ENCODE measurements at regions not wholly inside any gene's neighbourhood (a gene's known extent, or its start where the extent isn't known, plus 50 kb on each side); places are given as distances from the start of the nearest gene placed in this dataset.
"Not testable (repeated sequence)": the region's sequence is repeated elsewhere in the genome, so short reads cannot be mapped to it uniquely, and the experiment has no call there.

DNA sequence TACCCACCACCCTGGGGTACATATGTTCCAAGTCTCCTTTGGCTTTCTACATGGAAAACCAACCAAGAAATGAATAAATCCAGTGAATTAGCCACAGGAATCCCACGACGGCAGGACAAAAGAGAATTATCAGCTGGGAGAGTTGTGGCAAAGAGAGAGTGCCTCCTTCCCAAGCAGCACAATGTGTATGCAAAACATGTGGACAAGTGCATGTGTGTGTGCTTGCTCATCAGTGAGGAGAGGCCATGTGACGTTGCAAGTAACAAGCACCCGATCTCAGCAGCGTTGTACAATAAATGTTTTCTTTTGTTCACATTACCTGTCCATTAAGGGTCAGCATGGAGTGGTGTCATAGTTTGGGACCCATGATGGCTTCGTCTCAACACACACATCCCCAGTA is 50.0 kb upstream of the EMX2 start:
- DNase-seq = no peak

DNA sequence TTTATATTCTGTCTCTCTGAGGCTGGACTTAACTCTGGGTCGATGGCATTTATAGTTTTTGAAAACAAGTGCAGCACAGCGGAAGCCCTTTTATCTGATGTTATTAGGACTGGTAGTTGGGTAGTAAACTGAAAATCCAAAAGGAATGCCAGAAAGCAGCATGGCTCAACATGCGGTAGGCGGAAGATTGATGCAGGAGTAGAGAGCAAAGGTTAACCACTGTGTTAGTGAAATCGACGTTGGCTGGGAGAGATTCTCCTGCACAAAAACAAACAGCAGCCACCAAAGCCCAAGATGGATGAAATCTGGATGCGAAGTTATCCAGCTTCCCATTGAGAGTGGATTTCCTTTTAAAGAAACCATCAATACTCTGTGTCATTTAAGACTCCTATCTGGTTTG is 54.5 kb upstream of the EMX2 start:
- no peak for DNase-seq

DNA sequence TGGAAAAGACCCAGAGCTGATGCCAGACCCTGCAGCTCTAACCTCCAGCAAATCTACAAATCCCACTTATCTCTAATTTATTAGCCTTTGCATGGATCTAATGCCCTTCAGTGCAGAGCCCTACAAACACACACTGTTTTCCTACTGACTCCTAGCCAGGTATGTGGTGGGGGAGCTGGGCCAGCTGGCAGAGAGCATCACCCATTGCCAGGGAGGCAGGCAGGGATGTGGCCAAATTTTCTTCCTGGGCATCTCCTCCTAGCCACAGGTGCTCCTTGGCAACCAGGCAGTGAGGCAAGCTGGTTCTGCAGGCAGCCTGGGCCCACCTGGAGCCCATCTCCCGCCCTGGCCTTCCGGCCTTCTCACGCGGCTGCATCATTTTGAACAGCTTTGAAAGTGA is 55.9 kb upstream of the EMX2 start:
- DNase-seq = no peak

DNA sequence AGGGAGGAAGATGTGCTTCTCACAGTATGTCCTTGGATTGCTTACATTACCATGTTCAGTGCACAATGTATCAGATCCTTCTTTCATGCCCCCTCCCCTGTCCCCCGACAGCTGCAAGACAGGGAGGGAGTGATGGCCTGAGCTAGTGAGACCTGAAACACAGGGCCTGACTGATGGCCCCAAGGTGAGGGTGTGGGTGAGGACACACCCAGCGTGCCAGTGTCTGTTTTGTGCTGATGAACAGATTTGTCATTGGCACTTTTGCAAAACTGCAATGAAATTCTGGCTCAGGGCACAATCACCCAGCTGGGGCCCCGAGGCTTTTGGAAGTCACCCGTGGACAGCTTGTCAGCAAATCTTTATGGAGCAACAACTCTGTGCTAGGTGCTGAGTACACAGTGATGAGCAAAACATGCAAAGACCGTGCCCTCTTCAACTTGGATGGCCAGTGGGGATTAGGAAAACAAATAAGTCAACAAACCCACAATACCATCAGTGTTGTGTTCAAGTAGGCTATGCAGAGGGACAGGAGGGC is 59.4 kb upstream of the EMX2 start:
- no peak for DNase-seq

DNA sequence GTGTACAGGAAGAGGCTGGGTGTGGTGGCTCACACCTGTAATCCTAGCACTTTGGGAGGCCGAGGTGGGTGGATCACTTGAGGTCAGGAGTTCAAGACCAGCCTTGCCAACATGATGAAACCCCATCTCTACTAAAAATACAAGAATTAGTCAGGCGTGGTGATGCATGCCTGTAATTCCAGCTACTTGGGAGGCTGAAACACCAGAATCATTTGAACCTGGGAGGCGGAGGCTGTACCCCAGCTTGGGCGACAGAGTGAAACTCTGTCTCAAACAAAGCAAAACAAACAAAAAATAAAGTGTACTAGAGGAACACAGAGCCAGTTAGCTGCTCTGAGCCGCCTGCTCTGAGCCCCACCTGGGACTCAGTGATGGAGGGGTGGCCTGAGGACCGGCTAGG is 61.5 kb upstream of the EMX2 start:
- not testable (repeated sequence) for DNase-seq

DNA sequence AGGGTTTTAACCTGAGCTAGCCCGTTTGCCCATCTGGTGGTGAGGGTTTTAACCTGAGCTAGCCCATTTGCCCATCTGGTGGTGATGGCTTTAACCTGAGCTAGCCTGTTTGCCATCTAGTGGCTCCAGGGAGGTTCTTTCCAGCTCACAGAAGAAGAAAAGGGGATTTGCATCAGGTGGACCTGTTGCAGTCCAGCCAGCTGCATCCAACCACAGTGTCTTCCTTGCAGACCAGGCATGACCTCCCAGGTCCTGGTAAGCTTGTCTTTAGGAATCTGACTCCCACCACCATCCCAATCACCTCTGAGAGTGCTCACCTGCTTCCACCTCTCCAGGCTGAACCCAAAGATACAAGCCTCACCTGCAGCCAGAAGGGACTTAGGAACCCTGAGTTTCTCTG is 62.4 kb upstream of the EMX2 start:
- DNase-seq = no peak

DNA sequence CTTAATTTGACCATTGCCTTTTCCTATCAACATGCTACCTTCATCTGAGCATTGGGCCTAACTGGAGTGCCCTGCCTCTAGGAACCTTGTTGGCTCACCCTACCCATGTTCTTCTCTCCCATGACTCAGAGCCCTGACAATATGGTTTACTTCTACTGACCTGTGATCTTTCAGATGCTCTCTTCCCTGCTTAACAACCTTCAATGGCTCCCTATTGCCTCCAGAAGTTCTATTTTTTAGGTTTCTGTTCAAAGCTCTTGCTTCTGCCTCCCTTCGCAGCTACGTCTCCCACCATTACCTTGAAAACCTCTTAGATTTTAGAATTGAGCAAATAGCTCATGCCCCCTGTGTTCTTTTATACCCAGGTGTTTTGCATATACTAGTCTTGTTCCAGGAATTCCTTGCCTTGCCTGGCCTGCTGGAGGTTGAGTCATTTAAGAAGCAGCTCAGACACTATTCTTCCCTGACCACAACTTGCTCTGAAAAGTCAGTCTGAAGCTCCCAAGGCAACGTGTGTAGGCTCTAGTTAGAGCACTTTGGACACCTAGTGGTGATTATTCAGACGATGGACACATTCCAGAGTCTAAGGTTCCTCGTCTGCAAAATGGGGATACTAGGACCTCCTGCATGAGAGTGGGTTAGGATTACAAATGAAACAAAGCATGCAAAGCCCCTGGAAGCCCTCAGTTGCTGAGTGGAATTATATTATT is 64.4 kb upstream of the EMX2 start:
- no peak for DNase-seq

DNA sequence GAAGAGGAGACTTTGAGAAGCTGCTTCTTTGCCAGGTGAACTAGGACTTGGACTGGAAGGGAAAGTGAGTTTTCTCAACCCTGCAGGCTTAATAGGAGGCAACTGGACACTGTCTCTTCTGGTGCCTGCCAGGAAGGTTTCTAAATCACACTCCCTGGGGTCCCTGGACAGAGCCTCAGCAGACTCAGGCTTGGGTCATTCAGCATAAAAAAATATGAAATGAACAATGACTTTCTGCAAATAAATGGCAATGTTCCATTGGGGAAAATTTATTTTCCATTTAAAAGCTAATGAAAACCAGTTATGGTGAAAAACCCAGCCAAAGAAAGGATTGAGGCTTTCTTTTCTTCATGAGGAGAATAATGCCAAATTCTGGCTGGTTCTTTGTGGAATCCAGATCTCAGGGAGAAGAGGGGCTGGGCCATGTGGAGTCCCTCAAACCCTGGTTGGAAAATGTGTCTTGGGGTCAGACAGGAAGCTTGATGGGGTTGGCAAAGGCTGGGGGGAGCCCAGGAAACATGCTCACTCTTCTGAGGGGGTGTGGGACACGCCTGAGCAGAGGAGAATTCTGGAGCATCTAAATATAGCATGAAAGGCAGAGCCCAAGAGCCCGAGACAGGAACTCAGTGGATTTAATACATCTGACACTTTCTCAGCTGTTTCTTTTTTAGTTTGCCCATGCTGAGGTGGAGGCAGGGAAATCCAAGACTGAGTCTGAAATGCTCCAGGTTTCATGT is 65.2 kb upstream of the EMX2 start:
- no peak for DNase-seq

DNA sequence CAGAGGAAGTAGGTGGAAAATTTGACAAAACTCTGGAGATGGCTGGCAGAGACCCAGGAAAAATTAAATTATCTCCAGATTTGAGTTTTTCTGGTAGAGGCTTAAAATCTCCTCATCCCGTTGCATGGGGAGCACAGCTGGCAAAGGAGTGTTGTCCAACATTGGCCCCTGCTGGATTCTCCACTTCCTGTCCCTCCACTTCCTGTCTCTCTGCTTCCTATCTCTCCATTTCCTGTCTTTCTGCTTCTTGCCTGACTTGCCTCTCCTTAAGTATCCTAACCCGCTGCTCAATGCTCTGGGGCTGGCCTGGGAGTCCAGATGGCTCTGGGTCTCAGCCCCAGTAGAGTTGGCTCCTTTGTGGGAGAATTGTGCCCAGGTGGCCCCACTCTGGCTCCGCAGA is 65.8 kb upstream of the EMX2 start:
- no peak for DNase-seq

DNA sequence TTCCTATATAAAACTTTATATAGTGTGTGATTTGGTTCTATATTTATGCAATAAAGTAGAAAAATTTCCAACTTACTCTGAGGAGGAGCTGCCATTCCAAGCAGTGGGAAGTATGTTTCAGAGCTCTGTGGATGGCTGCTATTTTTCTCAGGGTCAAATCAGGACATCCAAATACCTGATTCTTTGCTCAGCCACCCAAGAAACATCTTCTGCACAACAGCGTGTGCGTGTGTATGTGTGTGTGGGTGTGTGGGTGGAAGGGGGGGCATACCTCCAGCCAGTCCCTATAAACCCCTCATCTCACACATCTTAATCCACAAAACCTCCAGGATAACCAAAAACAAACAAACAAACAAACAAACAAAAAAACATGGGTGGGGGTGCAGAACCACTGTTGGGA is 66.3 kb upstream of the EMX2 start:
- DNase-seq = no peak

DNA sequence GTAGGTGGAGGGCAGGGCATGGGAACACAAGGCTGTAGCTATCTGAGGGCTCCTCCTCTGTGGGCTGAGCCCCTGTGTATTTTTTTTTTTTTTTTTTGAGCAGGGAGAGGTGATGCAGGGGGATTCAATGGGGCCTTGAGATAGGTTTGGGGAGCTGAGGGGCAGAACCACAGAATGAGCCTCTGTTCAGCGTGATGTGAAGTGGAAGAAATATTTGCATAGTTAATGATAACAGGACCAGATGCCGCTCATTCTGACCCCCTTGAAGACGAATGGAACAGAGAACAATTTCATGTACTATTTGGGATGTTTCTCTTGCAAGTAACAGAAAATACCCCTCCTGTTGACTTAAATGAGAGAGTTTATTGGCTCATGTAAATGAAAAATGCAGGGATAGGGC is 69.7 kb upstream of the EMX2 start:
- DNase-seq = no peak

DNA sequence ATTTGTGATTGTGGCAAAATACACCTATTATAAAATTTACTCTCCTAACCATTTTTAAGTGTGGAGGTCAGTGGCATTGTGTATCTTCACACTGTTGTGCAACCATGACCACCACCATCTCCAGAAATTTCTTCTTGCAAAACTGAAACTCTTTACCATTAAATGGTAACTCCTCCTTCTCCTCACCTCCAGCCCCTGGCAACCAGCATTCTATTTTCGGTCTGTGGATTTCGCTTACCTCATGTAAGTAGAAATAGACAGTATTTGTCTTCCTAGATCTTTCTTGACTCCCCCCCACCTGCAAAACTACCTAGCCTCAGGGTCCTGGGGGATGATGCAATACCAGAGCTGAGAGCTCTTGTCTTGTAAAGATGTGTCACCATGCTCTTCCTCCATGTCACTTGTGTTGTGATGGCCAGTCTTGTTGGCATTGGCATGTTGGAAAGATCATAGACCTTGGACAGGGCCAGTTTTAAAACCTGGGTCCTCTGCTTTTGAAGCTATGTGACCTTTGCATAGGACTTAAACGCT is 71.1 kb upstream of the EMX2 start:
- no peak for DNase-seq

DNA sequence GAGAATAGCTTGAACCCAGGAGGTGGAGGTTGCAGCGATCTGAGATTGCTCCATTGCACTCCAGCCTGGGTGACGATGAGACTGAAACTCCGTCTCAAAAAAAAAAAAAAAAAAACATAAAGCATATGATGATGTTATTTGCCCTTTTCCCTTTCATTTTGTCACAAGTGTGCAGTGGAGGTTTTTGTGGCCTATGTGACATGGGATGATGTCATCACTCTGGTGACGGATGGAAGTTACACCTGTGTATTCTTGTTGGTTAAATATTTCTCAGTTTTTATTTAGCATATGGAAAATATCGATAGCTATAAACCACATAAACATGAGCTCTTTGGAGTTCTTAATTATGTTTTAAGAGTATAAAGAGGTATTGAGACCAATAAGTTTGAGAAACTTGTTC is 71.8 kb upstream of the EMX2 start:
- DNase-seq = no peak

DNA sequence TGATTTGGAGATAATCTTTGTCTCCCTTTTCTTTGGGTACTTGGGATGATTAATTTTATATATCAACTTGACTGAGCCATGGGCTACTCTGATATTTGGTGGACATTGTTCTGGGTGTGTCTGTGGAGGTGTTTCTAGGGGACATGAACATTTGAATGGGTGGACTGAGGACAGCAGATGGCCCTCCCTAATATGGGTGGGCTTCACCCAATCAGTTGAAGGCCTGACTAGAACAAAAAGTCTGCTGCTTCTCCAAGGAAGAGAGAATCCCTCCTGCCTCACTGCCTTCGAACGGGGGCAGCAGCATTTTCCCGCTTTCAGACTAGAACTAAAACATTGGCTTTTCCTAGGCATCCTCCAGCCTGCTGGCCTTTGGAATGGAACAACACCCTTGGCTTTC is 73.9 kb upstream of the EMX2 start:
- DNase-seq = no peak

DNA sequence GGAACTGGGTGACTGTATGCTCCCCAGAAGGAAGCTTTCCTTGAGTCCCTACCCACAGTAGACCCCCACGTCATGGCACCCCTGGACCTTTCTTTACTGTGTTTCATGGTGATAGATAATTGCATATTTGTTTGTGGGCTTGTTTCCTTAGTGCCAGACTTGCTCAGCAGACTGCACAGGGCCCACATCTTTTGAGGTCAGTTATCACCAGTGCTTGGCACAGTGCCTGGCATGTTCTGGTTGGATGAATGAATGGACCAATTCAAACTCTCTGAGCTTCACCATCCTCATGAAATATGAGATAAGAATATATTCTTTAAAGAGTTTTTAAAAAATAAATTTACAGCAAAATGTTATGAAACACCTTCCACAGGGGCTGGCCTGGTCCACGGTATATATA is 78.4 kb upstream of the EMX2 start:
- DNase-seq = no peak

DNA sequence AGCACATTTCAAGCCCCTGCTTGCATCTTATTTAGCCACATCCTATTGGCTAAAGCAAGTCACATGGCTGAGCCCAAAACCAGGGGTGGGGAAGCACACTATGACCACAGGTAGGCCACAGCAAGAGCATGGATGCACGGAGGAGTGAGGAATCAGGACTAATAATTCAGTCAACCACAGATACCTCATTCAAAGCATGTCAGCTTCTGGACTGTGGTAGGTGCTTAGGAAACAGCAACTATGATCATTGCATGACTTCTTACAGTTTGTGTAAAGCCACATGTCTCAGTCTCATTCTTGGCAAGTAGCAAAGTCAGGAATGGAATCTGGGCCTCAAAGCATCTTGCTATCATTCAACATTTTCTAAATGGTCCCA is 79.0 kb upstream of the EMX2 start:
- no peak for DNase-seq

DNA sequence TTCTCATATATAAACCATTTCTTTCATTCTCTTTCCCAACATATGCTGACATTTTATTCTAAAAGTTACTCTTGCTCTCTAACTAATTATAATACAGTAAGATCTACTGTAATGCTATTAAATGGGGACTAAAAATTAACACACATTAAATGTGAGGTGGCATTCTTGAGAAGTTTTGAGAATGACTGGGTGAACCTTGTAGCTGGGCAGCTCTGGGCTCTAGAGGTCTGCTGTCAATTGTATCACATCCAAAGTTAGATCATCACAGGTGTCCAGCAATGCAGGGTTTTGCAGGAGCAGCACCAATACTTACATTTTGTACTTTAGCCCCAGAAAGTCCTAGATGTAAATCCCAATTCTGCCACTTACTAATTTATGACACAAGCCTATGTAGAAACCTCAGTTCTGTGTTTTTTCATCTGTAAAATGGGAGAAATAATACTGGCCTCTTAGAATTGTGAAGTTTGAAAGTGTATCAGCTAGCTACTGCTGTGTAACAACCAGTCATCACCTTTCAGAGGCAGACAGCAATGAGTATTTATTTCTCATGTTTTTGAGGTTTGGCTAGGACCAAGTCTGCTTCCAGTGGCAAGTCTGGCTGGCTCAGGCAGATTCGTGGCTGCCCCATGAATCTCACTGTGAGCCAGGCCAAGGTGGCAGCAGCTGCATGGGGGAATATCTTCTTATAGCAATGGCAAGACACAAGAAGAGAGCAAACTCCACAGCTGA is 79.6 kb upstream of the EMX2 start:
- DNase-seq = no peak

DNA sequence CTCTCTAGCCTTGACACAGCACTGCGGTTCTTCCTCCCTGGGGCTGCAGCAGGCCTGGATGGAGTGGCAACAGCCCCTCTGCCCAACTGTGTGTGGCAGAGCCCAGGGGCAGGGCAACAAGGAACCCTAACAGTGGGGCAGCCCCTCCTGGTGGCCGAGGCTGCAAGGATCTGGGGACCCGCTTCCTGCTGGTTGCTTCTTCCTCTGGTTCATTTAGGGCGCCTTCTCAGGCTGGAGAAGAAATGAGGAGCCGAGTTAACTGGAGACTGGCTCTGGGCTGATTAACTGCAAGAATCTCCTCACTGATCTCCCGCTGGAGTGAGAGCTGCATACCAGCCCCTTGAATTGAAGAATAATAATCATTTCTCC is 80.1 kb upstream of the EMX2 start:
- no peak for DNase-seq

DNA sequence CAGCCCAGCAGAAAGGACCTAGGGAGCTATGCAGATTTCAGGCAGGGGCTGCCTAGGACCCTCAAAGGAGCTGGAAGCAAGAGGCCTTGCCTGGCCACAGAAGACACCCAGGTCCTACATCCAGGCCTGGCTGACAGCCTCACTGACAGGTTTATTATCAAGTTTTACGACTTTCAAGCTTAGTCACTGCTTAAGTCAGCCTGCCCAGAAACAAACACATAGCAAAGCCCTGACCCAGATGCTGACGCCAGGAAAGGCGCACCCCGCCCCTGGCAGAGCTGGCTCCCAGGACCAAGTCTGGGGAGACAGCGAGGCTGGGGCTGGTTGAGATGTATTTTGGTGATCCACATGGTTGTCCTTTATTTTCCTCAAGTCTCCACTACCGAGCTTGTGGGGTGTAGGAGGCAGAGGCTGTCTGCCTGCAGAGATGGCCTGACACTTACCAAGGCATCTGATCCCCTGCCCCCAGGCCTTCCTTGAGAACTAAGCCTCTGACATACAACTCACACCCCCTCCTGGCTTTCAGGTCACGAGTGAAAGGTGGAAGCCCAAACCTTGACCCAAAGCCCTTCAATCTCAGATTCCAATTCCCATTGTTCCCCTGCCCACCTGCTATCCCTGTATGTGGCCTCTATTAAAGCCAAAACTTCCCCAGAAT is 80.7 kb upstream of the EMX2 start:
- no peak for DNase-seq

DNA sequence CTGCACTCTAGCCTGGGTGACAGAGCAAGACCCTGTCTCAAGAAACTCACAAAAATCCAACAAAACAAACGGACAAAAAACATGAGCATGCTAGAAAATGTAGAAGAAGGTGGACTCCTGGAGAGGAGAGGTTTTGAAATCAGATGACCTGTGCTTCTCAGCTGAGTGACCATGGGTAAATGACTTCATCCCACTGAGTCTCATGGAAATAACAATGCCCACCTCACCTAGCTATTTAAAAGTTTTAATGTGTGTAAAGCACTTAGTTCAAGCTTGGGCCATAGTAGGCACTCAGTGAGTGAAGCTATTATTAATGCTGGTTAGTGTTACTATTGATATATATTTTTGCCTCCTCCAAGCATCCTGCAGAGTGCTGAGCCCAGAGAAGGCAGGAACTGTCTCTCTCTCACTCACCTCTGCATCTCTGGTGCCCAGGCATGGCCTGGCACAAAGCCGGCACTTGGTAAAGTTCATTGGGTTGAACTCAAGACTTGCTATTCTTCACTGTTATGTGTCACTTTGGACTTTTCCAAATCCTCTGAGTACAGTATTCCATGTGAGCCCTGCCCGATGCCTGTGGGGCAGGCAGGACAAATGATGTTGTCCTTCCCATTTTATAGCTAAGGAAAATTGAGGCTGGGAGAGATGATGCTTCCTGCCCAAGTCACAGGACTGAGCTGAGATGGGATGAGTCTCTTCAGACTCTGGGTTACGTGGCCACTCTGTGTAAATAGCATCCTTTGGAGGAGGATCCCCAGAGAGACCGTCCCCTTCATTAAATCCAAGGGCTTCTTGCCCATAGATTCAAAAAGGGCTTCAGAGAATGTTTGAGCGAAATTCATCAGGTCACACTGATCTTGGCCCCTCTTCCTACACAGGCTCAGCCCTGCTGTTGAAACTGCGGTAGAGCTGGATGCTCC is 81.4 kb upstream of the EMX2 start:
- no peak for DNase-seq

DNA sequence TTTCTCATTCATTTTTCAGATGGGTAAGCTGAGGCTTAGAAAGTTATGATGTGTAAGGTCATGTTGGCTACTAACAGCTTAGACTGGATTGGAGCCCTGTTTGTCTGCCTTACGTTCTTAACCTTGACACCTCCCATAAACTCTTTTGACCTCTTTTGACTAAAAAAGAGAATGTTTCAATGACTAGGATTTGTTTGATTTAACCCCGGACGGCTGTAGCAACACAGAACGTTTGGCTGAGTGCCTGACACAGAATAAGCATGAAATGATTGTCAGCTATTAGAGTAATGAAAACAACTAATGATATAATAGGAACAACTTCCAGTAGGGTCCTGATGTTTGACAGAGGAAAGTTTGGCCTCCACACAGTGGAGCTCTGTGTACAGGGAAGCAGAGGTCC is 83.3 kb upstream of the PDZD8 start:
- no peak for DNase-seq

DNA sequence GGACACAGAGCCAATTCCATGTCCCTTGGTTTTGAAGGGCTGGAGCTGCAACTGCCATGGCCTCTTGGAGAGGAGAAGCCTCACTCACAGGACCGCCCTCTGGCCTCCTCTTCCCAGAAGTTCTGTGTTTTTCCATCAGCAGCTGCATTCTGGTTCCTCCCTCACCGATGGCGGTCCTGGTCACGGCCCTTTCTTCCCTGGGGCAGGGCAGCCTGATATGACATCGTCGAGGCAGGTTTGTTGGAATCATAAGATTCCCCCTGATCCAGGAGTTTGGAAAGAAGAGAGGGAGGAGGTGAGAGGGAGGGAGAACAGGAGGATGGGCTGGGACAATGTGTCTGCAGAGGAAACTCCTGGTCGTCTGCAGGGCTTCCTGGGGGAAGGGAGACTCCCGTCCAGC is 82.7 kb upstream of the PDZD8 start:
- no peak for DNase-seq
